NCI-H2227 (cell line): ENCODE measurements at regions not wholly inside any gene's neighbourhood (a gene's known extent, or its start where the extent isn't known, plus 50 kb on each side); places are given as distances from the start of the nearest gene placed in this dataset.

Source experiments
- DNase-seq: peaks from one replicate; lab custom pipeline; 2025; ENCODE audit not compliant: unreplicated experiment; lab: John Stamatoyannopoulos, UW

DNA sequence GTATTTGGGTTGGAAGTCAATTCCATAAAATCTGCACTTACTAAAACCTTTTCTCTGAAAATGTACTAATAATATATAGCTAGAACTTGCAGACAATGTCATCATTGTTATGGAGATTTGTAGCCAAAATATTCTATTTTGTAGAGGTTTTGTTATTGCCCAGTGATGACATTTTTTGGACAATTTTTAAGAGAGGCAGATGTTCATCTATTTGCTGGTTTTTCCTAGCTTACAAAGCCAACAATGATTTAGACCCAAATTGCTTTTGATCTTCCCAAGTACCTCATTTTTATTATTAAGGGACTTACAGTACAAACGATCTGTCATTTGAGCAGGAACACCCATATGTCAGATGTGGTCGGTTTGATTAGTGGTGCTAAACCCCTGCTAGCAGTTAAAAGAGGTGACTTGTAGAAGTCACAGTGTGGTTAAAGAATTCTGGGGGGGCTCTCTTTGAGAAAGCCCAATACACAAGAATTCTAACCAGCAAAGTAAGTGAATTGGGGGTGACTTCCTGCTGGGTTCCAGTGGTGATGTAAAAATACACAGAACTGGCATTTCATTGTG is 136.2 kb downstream of the KIT start:
- DNase-seq: no peak
